CD4-positive, alpha-beta T cell (primary cell): ENCODE measurements at regions not wholly inside any gene's neighbourhood (a gene's known extent, or its start where the extent isn't known, plus 50 kb on each side); places are given as distances from the start of the nearest gene placed in this dataset.
"Not testable (repeated sequence)": the region's sequence is repeated elsewhere in the genome, so short reads cannot be mapped to it uniquely, and the experiment has no call there.

Experiments used
- ATAC-seq: fragments of 200-7000 bp; cut with Tn5 transposase; one replicate; pipeline ENCODE4 v1.10.0; 2022; ENCODE audit warnings: mild to moderate bottlenecking; ENCODE audit not compliant: poor library complexity
- CTCF ChIA-PET: fragments of 350-600 bp; sonication (Branson Sonifier 250); formaldehyde crosslinking; loops from one replicate; lab custom pipeline; 2021; ENCODE audit warnings: antibody characterized with exemption, inconsistent platforms; lab: Charles Lee
- POLR2A ChIA-PET: fragments of 350-600 bp; sonication (Branson Sonifier 250); formaldehyde crosslinking; loops from one replicate; lab custom pipeline; 2021; ENCODE audit warnings: antibody characterized with exemption, inconsistent platforms; lab: Charles Lee
- DNase-seq, 14 experiments: peaks; one replicate each; pipeline ENCODE4 v3.0.0-alpha.2; 2013 to 2020; ENCODE audit warnings: mixed read lengths in 2 of 14
- H3K27ac ChIP-seq, 2 donors: one replicate each; pipeline versions ENCODE4 v1.5.1 to v1.7.0; 2013; ENCODE audit warnings: low read length in 2 of 2, low read depth in 1 of 2, mild to moderate bottlenecking in 1 of 2
- H3K27me3 ChIP-seq, 2 experiments: 1 replicate in 1 of 2; 2 replicates in 1 of 2; pipeline versions ENCODE4 v1.6.1 to v1.7.0; 2013; ENCODE audit warnings: low read length in 2 of 2, control low read depth in 1 of 2, mild to moderate bottlenecking in 1 of 2, moderate library complexity in 1 of 2; ENCODE audit not compliant: insufficient read depth in 2 of 2, control insufficient read depth in 1 of 2
- H3K36me3 ChIP-seq: one replicate; pipeline ENCODE4 v1.6.1; 2013; ENCODE audit warnings: low read length, control low read depth; ENCODE audit not compliant: insufficient read depth
- H3K4me1 ChIP-seq: one replicate; pipeline ENCODE4 v1.6.1; 2013; ENCODE audit warnings: low read length, control low read depth; ENCODE audit not compliant: insufficient read depth
- H3K4me3 ChIP-seq: one replicate; pipeline ENCODE4 v1.5.1; 2013; ENCODE audit warnings: mild to moderate bottlenecking, low read length, moderate library complexity
- H3K9me3 ChIP-seq, 2 experiments: 1 replicate in 1 of 2; 2 replicates in 1 of 2; pipeline versions ENCODE4 v1.6.1 to v1.7.0; 2013; ENCODE audit warnings: low read length in 2 of 2, mild to moderate bottlenecking in 2 of 2, control low read depth in 1 of 2, moderate library complexity in 1 of 2; ENCODE audit not compliant: control insufficient read depth in 1 of 2, insufficient read depth in 1 of 2
- H3K27ac Mint-ChIP-seq: one replicate; pipeline ENCODE4 v1.8.0; 2020; ENCODE audit warnings: mixed read lengths
- H3K27me3 Mint-ChIP-seq: one replicate; pipeline ENCODE4 v1.8.0; 2021; ENCODE audit warnings: mixed read lengths
- H3K36me3 Mint-ChIP-seq: one replicate; pipeline ENCODE4 v1.8.0; 2021; ENCODE audit warnings: low read depth, mixed read lengths
- H3K4me1 Mint-ChIP-seq: one replicate; pipeline ENCODE4 v1.8.0; 2021; ENCODE audit warnings: low read depth, mixed read lengths
- H3K4me3 Mint-ChIP-seq: one replicate; pipeline ENCODE4 v1.8.0; 2020; ENCODE audit warnings: mild to moderate bottlenecking, mixed read lengths
- H3K9me3 Mint-ChIP-seq: one replicate; pipeline ENCODE4 v1.8.0; 2020; ENCODE audit warnings: mixed read lengths
- intact Hi-C, 2 experiments: fragments of 100-400 bp; cut with DNase I in 1 of 2; cut with micrococcal nuclease in 1 of 2; formaldehyde crosslinking; loops; one replicate each; pipeline versions ENCODE4 v1.15.1 to v1.9.0; 2023 to 2025; cut with DNase I, micrococcal nuclease
- TF ChIP-seq, protein P1 (sequence below): fragments of 200-600 bp; IDR thresholded peaks from one replicate; pipeline ENCODE4 v1.8.0; 2022; ENCODE audit warnings: antibody characterized with exemption, mild to moderate bottlenecking

DNA sequence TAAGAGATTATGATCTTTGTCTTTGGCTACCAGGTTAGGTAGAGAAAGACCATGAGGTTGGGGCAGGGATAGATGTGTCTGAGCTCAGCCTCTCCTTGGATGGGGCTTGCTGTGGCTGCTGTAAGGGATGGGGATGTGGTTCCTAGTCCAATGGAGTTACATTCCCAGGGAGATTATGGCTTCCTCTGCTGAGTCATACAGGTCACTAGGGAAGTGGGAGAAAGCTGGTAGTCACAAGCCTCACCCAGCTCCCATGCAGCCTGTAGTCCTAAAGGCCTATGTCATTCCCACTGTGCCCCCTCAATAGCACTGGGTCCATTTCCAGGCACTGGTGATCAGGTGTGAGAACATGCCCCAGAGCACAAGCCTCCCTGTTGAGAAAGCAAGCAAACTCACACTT lies 70.6 kb upstream of the CENPE start:
- Mint-ChIP-seq H3K4me3 (no peak overlapping the region), H3K36me3 (no peaks in the 10 kb centered on the region), H3K27ac (no peak overlapping the region), H3K9me3 (peaks cover 3% of the 10 kb centered on the region), H3K27me3 (peaks cover 54% of the 10 kb centered on the region), H3K4me1 (no peaks in the 10 kb centered on the region)
- Histone ChIP-seq H3K36me3 (no peaks in the 10 kb centered on the region), H3K27ac (no peak overlapping the region), H3K27me3 (no peaks in the 10 kb centered on the region), H3K4me1 (no peaks in the 10 kb centered on the region), H3K9me3 (no peaks in the 10 kb centered on the region), H3K4me3 (no peak overlapping the region)
- ChIA-PET CTCF (no interaction called here), POLR2A (no interaction called here)
- DNase-seq (no peak), ATAC-seq (no peak)
- TF ChIP-seq, protein P1, sequence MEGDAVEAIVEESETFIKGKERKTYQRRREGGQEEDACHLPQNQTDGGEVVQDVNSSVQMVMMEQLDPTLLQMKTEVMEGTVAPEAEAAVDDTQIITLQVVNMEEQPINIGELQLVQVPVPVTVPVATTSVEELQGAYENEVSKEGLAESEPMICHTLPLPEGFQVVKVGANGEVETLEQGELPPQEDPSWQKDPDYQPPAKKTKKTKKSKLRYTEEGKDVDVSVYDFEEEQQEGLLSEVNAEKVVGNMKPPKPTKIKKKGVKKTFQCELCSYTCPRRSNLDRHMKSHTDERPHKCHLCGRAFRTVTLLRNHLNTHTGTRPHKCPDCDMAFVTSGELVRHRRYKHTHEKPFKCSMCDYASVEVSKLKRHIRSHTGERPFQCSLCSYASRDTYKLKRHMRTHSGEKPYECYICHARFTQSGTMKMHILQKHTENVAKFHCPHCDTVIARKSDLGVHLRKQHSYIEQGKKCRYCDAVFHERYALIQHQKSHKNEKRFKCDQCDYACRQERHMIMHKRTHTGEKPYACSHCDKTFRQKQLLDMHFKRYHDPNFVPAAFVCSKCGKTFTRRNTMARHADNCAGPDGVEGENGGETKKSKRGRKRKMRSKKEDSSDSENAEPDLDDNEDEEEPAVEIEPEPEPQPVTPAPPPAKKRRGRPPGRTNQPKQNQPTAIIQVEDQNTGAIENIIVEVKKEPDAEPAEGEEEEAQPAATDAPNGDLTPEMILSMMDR, result no peak
- intact Hi-C loops, result no loop called here

DNA sequence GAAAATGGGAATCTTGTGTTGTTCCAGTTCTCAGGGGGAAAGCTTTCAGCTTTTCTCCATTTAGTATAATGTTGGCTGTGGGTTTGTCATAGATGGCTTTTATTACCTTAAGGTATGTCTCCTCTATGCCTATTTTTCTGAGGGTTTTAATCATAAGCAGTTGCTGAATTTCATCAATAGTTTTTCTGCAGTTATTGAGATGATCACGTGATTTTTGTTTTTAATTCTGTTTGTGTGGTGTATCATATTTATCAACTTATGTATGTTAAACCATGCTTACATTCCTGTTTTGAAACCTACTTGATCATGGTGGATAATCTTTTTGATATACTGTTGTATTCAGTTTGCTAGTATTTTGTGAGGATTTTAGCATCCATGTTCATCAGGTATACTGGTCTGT lies 66.8 kb upstream of the CENPE start:
- intact Hi-C loops, result no loop called here

DNA sequence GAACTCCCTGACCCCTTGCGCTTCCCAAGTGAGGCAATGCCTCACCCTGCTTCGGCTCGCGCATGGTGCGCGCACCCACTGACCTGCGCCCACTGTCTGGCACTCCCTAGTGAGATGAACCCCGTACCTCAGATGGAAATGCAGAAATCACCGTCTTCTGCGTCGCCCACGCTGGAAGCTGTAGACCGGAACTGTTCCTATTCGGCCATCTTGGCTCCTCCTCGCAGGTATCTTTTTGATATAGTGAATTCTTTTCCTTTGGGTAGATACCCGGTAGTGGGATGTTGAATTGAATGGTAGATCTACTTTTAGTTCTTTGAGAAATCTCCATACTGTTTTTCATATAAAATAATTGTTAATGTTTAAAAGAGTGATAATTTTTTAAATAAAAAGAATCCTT lies 57.9 kb upstream of the CENPE start:
- H3K4me3 Mint-ChIP-seq, CTCF ChIA-PET, DNase-seq, H3K27ac Mint-ChIP-seq, H3K4me1 Mint-ChIP-seq, H3K9me3 ChIP-seq, H3K27me3 ChIP-seq, H3K4me3 ChIP-seq, POLR2A ChIA-PET, H3K36me3 Mint-ChIP-seq, H3K9me3 Mint-ChIP-seq, H3K4me1 ChIP-seq, ATAC-seq, H3K27ac ChIP-seq, H3K36me3 ChIP-seq, intact Hi-C loops: not testable (repeated sequence)
- H3K27me3 Mint-ChIP-seq, result peaks cover 17% of the 10 kb centered on the region

More for the DNA sequence above, 66.8 kb upstream of the CENPE start:
- Mint-ChIP-seq H3K9me3 (no peaks in the 10 kb centered on the region), H3K4me1 (no peaks in the 10 kb centered on the region), H3K27ac (no peak overlapping the region), H3K27me3 (peaks cover 48% of the 10 kb centered on the region), H3K4me3 (no peak overlapping the region), H3K36me3 (no peaks in the 10 kb centered on the region)
- POLR2A ChIA-PET, result no interaction called here
- no peaks in the 10 kb centered on the region for H3K9me3 ChIP-seq
- peaks cover 0 to 5% of the 10 kb centered on the region in 2 experiments for H3K27me3 ChIP-seq
- TF ChIP-seq, protein P1, result no peak
- ATAC-seq (no peak), DNase-seq (no peak)
- CTCF ChIA-PET, result no interaction called here
- no peak overlapping the region for H3K27ac ChIP-seq
- H3K36me3 ChIP-seq, result no peaks in the 10 kb centered on the region
- no peaks in the 10 kb centered on the region for H3K4me1 ChIP-seq
- no peak overlapping the region for H3K4me3 ChIP-seq
